Astrocyte of the cerebellum (primary cell): ENCODE measurements at regions not wholly inside any gene's neighbourhood (a gene's known extent, or its start where the extent isn't known, plus 50 kb on each side); places are given as distances from the start of the nearest gene placed in this dataset.
"Not testable (repeated sequence)": the region's sequence is repeated elsewhere in the genome, so short reads cannot be mapped to it uniquely, and the experiment has no call there.

ENCODE experiments used
- DNase-seq: peaks from one replicate; pipeline ENCODE4 v3.0.0-alpha.2; 2011; ENCODE audit warnings: low read depth
- H3K4me3 ChIP-seq: 2 replicates; pipeline ENCODE4 v1.5.1; 2011; ENCODE audit warnings: mild to moderate bottlenecking, low read depth, low read length, moderate library complexity
- CTCF ChIP-seq: IDR thresholded peaks from 2 replicates; pipeline ENCODE4 v1.5.1; 2012; ENCODE audit warnings: low read length, low read depth, moderate library complexity, mild to moderate bottlenecking; ENCODE audit errors: missing control alignments
- in situ Hi-C: cut with HindIII; loops from 2 replicates; pipeline ENCODE4 v1.10.0; 2017; ENCODE audit warnings: low sequenced_read_pairs

- TF ChIP-seq CTCF: no peak
- DNase-seq: no peak
- H3K4me3 ChIP-seq: no peak overlapping the region
- in situ Hi-C loops: no loop called here
These were observed 595.6 kb upstream of the KIF2B start for GRCh38 chr17:53227111-53227510.

- in situ Hi-C loops: no loop called here
- no peak for TF ChIP-seq CTCF
- no peak overlapping the region for H3K4me3 ChIP-seq
- DNase-seq: no peak
These were observed 602.9 kb upstream of the KIF2B start for GRCh38 chr17:53219821-53220220.

- in situ Hi-C loops: no loop called here
- no peak for DNase-seq
- H3K4me3 ChIP-seq: no peak overlapping the region
- no peak for TF ChIP-seq CTCF
These were observed 604.0 kb upstream of the KIF2B start for GRCh38 chr17:53218723-53219122.

GRCh38 chr17:53217311-53217710 is 605.4 kb upstream of the KIF2B start:
- TF ChIP-seq CTCF: no peak
- in situ Hi-C loops: no loop called here
- DNase-seq: no peak
- H3K4me3 ChIP-seq: no peak overlapping the region

- in situ Hi-C loops, DNase-seq, H3K4me3 ChIP-seq: not testable (repeated sequence)
These were observed 613.8 kb upstream of the KIF2B start for GRCh38 chr17:53208935-53209334.

GRCh38 chr17:53193044-53193443 is 629.7 kb upstream of the KIF2B start:
- no peak overlapping the region for H3K4me3 ChIP-seq
- no peak for DNase-seq
- in situ Hi-C loops: no loop called here
- no peak for TF ChIP-seq CTCF

- TF ChIP-seq CTCF: no peak
- in situ Hi-C loops: no loop called here
These were observed 630.8 kb upstream of the KIF2B start for GRCh38 chr17:53191878-53192277.

More at GRCh38 chr17:53191878-53192277, 630.8 kb upstream of the KIF2B start:
- DNase-seq: no peak
- no peak overlapping the region for H3K4me3 ChIP-seq
